ENCODE measurements at regions not wholly inside any gene's neighbourhood (a gene's known extent, or its start where the extent isn't known, plus 50 kb on each side); places are given as distances from the start of the nearest gene placed in this dataset.

- no peak for DNase-seq
- no peak overlapping the region for H3K4me3 ChIP-seq
- H3K36me3 ChIP-seq = no peaks in the 10 kb centered on the region
- H3K4me1 ChIP-seq (ENCODE audit: insufficient read depth) = no peaks in the 10 kb centered on the region
- no peak overlapping the region for H3K27ac ChIP-seq
- intact Hi-C loops (cut with DNase I) = no loop called here
- no peak for TF ChIP-seq POLR2A (IDR thresholded peaks at IDR 0.05)
- no peak for TF ChIP-seq EP300 (IDR thresholded peaks at IDR 0.05)
- TF ChIP-seq CTCF (IDR thresholded peaks at IDR 0.05) = no peak
- no peaks in the 10 kb centered on the region for H3K27me3 ChIP-seq
- no peaks in the 10 kb centered on the region for H3K9me3 ChIP-seq
- 91 to 97% (median 91%) methylated on average over 1 of the region's 1 CpG for WGBS, 3 donors
These were observed 399.8 kb downstream of the PLPP3 start for GRCh38 chr1:56179543-56179942.

GRCh38 chr1:56175211-56175610 lies 404.2 kb downstream of the PLPP3 start:
- no peak for DNase-seq
- Histone ChIP-seq H3K36me3 (no peaks in the 10 kb centered on the region), H3K4me1 (ENCODE audit: insufficient read depth) (peaks cover 7% of the 10 kb centered on the region), H3K4me3 (no peak overlapping the region), H3K9me3 (peaks cover 0 to 3% of the 10 kb centered on the region in 2 donors), H3K27ac (no peak overlapping the region), H3K27me3 (no peaks in the 10 kb centered on the region)
- intact Hi-C loops (cut with DNase I) = no loop called here
- TF ChIP-seq EP300 (IDR thresholded peaks at IDR 0.05) = no peak
- TF ChIP-seq CTCF (IDR thresholded peaks at IDR 0.05) = no peak
- no peak for TF ChIP-seq POLR2A (IDR thresholded peaks at IDR 0.05)
- WGBS, 3 donors = 75 to 81% (median 77%) methylated on average over 3 of the region's 3 CpGs

DNA sequence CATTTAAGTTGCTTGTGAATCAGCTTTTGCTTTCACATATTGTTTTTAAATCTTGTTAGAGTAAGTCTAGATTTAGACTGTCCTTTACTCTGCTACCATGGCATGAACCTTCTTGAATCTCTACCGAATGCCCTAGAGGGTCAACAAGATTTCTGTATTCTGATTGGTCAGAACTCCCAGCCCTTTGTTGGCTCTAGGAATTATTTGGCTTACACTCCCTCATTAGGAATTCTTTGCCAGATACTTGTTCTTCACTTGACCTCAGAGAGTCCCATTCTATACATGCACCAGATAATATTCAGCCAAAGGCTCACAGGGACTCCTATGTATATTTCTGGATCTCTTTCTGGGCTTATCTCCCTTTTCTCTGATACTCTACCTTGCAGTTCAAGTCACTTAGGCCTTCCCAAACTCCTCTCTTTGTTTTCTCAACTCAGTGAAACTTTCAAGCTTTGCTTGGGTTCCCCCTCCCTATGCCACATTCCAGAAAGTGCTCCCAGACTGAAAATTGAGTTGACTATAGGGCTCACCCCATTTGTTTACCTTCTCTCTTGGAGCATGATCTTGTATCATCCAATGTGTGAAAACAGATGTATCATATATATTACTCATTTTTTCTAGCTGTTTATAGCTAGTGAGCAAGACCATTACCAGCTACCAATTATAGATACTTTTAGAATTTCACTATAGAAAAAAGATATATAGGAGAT lies 405.0 kb downstream of the PLPP3 start:
- DNase-seq = no peak
- 76 to 83% (median 76%) methylated on average over 1 of the region's 1 CpG for whole genome bisulfite sequencing, 3 donors
- Histone ChIP-seq H3K27ac (no peak overlapping the region), H3K36me3 (no peaks in the 10 kb centered on the region), H3K4me1 (ENCODE audit: insufficient read depth) (peaks cover 7% of the 10 kb centered on the region), H3K4me3 (no peak overlapping the region), H3K9me3 (peaks cover 0 to 3% of the 10 kb centered on the region in 2 donors), H3K27me3 (no peaks in the 10 kb centered on the region)
- intact Hi-C loops (cut with DNase I) = no loop called here
- TF ChIP-seq EP300 (IDR thresholded peaks at IDR 0.05) (no peak), POLR2A (IDR thresholded peaks at IDR 0.05) (no peak), CTCF (IDR thresholded peaks at IDR 0.05) (no peak)

GRCh38 chr1:56173736-56174135 lies 405.6 kb downstream of the PLPP3 start:
- DNase-seq = no peak
- WGBS, 3 donors = 61 to 70% (median 69%) methylated on average over 1 of the region's 1 CpG
- intact Hi-C loops (cut with DNase I) = no loop called here

More at GRCh38 chr1:56173736-56174135, 405.6 kb downstream of the PLPP3 start:
- Histone ChIP-seq H3K36me3 (no peaks in the 10 kb centered on the region), H3K27me3 (no peaks in the 10 kb centered on the region), H3K27ac (no peak overlapping the region), H3K4me3 (no peak overlapping the region), H3K4me1 (ENCODE audit: insufficient read depth) (peaks cover 7% of the 10 kb centered on the region), H3K9me3 (peaks cover 0 to 3% of the 10 kb centered on the region in 2 donors)
- no peak for TF ChIP-seq EP300 (IDR thresholded peaks at IDR 0.05)
- no peak for TF ChIP-seq POLR2A (IDR thresholded peaks at IDR 0.05)
- no peak for TF ChIP-seq CTCF (IDR thresholded peaks at IDR 0.05)

Data from ovary (tissue), 7 donors.